ENCODE measurements at regions not wholly inside any gene's neighbourhood (a gene's known extent, or its start where the extent isn't known, plus 50 kb on each side); places are given as distances from the start of the nearest gene placed in this dataset.

DNA sequence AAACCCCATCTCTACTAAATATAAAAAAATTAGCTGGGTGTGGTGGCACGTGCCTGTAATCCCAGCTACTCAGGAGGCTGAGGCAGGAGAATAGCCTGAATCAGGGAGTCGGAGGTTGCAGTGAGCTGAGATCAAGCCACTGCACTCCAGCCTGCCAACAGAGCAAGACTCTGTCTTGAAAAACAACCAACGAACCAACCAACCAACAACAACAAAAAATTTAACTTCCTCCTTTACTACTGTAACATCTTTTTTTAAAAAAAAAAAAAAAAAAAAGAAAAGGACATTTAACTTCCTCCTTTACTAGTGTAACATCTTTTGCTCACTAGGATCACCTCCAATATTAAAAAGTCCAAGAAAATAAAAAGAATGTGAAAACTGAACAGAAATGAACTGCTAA lies 92.3 kb upstream of the TMEM168 start:
- no peak for DNase-seq
- H3K27me3 ChIP-seq (ENCODE audit: insufficient read depth, low read length), result no peaks in the 10 kb centered on the region
- no peak overlapping the region for H2BK5ac ChIP-seq (ENCODE audit: insufficient read length, low read length)
- H3K4me3 Mint-ChIP-seq, result no peak overlapping the region
- no peaks in the 10 kb centered on the region for H3K79me1 ChIP-seq (ENCODE audit: insufficient read depth, low read depth, low read length, poor library complexity, severe bottlenecking)
- no peak overlapping the region for H3K23ac ChIP-seq (ENCODE audit: insufficient read length, low read depth, low read length)
- H2BK12ac ChIP-seq (ENCODE audit: insufficient read length, low read depth, low read length), result no peak overlapping the region
- no peak overlapping the region for H3K4me2 ChIP-seq (ENCODE audit: insufficient read depth, insufficient read length, low read length)
- H2BK120ac ChIP-seq (ENCODE audit: low read depth, low read length, poor library complexity, severe bottlenecking), result no peak overlapping the region
- H3K56ac ChIP-seq (ENCODE audit: insufficient read length, low read depth, low read length), result no peak overlapping the region
- H3K79me2 ChIP-seq (ENCODE audit: insufficient read depth, low read length), result no peaks in the 10 kb centered on the region
- no peaks in the 10 kb centered on the region for H3K4me1 Mint-ChIP-seq
- H3K4me1 ChIP-seq (ENCODE audit: insufficient read depth, low read length), result no peaks in the 10 kb centered on the region
- WGBS (ENCODE audit: extremely low coverage, insufficient read length, low lambda C conversion rate), result no CpG with 5 or more reads among the region's 3 CpGs
- H4K8ac ChIP-seq (replicated peaks; ENCODE audit: insufficient read length, low read depth, low read length), result no peak overlapping the region
- H2BK15ac ChIP-seq (ENCODE audit: low read depth, low read length), result no peak overlapping the region
- H3K18ac ChIP-seq (ENCODE audit: insufficient read length, low read depth, low read length), result no peak overlapping the region
- H4K20me1 ChIP-seq (ENCODE audit: control insufficient read depth, insufficient read depth, insufficient read length), result no peaks in the 10 kb centered on the region
- H3K23me2 ChIP-seq (ENCODE audit: insufficient read length, low read depth, low read length, poor library complexity, severe bottlenecking), result no peaks in the 10 kb centered on the region
- TF ChIP-seq, protein P1, sequence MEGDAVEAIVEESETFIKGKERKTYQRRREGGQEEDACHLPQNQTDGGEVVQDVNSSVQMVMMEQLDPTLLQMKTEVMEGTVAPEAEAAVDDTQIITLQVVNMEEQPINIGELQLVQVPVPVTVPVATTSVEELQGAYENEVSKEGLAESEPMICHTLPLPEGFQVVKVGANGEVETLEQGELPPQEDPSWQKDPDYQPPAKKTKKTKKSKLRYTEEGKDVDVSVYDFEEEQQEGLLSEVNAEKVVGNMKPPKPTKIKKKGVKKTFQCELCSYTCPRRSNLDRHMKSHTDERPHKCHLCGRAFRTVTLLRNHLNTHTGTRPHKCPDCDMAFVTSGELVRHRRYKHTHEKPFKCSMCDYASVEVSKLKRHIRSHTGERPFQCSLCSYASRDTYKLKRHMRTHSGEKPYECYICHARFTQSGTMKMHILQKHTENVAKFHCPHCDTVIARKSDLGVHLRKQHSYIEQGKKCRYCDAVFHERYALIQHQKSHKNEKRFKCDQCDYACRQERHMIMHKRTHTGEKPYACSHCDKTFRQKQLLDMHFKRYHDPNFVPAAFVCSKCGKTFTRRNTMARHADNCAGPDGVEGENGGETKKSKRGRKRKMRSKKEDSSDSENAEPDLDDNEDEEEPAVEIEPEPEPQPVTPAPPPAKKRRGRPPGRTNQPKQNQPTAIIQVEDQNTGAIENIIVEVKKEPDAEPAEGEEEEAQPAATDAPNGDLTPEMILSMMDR (conservative IDR thresholded peaks at IDR 0.05), result no peak
- H3K14ac ChIP-seq (ENCODE audit: insufficient read depth, low read length), result no peak overlapping the region
- no peak overlapping the region for H3K4ac ChIP-seq (ENCODE audit: low read depth, low read length)
- no peak overlapping the region for H3K27ac Mint-ChIP-seq
- H3K9me3 ChIP-seq (ENCODE audit: control insufficient read depth, low read depth, low read length), result no peaks in the 10 kb centered on the region
- H3K9ac ChIP-seq (ENCODE audit: extremely low read depth, insufficient read length, low read length), result no peak overlapping the region
- peaks cover 11 to 20% (median 20%) of the 10 kb centered on the region in 3 experiments for H3K36me3 Mint-ChIP-seq (ENCODE audit: insufficient read depth in 1 of 3, low read depth in 3 of 3)
- peaks cover 0 to 2% of the 10 kb centered on the region in 2 experiments; a peak in 1 of 5 replicates for H3K9me3 Mint-ChIP-seq
- no peak overlapping the region for H3T11ph ChIP-seq (ENCODE audit: low read length)
- no peak overlapping the region for H4K91ac ChIP-seq (ENCODE audit: insufficient read length, low read depth, low read length)
- no peak overlapping the region for H4K5ac ChIP-seq (ENCODE audit: insufficient read length, low read depth, low read length)
- no peak overlapping the region for H2AFZ ChIP-seq (ENCODE audit: low read length)
- no peaks in the 10 kb centered on the region; the same call in 1 of the 2 replicates for H3K27me3 Mint-ChIP-seq (ENCODE audit: low read depth)
- no peak overlapping the region for H3K27ac ChIP-seq (ENCODE audit: insufficient read length, low read depth, low read length)
- no peak overlapping the region for H2BK20ac ChIP-seq (ENCODE audit: low read depth, low read length, poor library complexity, severe bottlenecking)
- H2AK5ac ChIP-seq (ENCODE audit: insufficient read length, low read length), result no peak overlapping the region
